Ectodermal cell (in vitro differentiated cells): ENCODE measurements at regions not wholly inside any gene's neighbourhood (a gene's known extent, or its start where the extent isn't known, plus 50 kb on each side); places are given as distances from the start of the nearest gene placed in this dataset.
"Not testable (repeated sequence)": the region's sequence is repeated elsewhere in the genome, so short reads cannot be mapped to it uniquely, and the experiment has no call there.

Source experiments
- H3K27ac ChIP-seq: 2 replicates; pipeline ENCODE4 v1.7.0; 2013; ENCODE audit warnings: mild to moderate bottlenecking, low read depth, low read length; ENCODE audit not compliant: insufficient read depth, poor library complexity, severe bottlenecking
- H3K27me3 ChIP-seq: 2 replicates; pipeline ENCODE4 v1.7.0; 2013; ENCODE audit warnings: mild to moderate bottlenecking, low read length; ENCODE audit not compliant: insufficient read depth, control insufficient read depth, poor library complexity, severe bottlenecking
- H3K36me3 ChIP-seq: one replicate; pipeline ENCODE4 v1.7.0; 2013; ENCODE audit warnings: low read length; ENCODE audit not compliant: control insufficient read depth, insufficient read depth
- H3K4me1 ChIP-seq: one replicate; pipeline ENCODE4 v1.7.0; 2013; ENCODE audit warnings: low read length; ENCODE audit not compliant: control insufficient read depth, insufficient read depth
- H3K4me3 ChIP-seq: 2 replicates; pipeline ENCODE4 v1.7.0; 2013; ENCODE audit warnings: low read depth, low read length, control low read depth; ENCODE audit not compliant: insufficient read depth
- H3K9me3 ChIP-seq: 2 replicates; pipeline ENCODE4 v1.7.0; 2013; ENCODE audit warnings: mild to moderate bottlenecking, low read length, moderate library complexity; ENCODE audit not compliant: control insufficient read depth
- WGBS, 2 experiments: methylation state at CpG; one replicate each; pipeline ENCODE4 v1.1.7; 2013; ENCODE audit warnings: missing lambda C conversion rate in 2 of 2; 5-methylcytosine and 5-hydroxymethylcytosine counted together

DNA sequence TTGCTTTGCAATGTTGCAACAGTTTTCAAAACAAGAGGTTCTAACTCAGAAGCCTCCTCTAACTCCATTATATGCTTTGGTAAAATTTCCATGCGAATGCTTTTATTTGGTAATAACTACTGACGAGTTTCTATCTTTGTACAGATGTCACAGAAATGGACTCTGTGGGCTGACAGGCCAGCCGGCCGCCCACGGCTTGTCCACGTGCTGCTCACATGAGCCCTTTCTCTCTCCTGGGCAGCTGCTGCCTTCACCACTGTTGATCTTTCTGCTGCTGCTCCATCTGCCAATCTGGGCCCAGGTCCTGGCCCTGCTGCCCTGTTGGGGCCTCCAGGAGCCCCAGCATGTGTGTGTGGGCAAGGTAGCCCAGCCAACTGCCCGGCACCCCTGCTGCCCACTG lies 168.2 kb upstream of the TMEM132C start:
- H3K9me3 ChIP-seq = no peaks in the 10 kb centered on the region
- no peaks in the 10 kb centered on the region for H3K36me3 ChIP-seq
- WGBS, 2 experiments = 91 to 97% methylated on average over 7 of the region's 7 CpGs
- no peaks in the 10 kb centered on the region for H3K4me1 ChIP-seq
- H3K27me3 ChIP-seq = no peaks in the 10 kb centered on the region
- no peak overlapping the region for H3K27ac ChIP-seq
- no peak overlapping the region for H3K4me3 ChIP-seq

DNA sequence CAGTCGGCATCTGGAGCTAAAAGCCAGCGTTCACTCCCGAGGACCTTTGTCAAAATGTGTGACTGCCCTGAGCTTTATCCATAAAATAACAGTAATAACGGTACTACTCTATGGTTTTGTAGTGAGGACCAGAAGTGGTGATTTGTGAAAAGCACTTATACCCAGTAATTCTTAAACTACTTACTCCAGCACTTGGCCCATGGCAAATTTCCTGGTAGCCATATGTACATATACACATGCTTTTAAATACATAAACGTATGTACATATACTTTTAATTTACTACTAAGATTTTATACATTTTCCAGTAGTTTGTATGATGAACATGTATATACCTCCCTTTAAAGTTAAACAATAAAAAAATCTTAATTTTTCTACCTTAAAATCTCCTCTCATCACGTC lies 163.8 kb upstream of the TMEM132C start:
- Histone ChIP-seq H3K4me1 (no peaks in the 10 kb centered on the region), H3K9me3 (no peaks in the 10 kb centered on the region), H3K27ac (no peak overlapping the region), H3K27me3 (no peaks in the 10 kb centered on the region), H3K4me3 (no peak overlapping the region), H3K36me3 (no peaks in the 10 kb centered on the region)
- 95 to 96% methylated on average over 4 of the region's 6 CpGs for WGBS, 2 experiments

DNA sequence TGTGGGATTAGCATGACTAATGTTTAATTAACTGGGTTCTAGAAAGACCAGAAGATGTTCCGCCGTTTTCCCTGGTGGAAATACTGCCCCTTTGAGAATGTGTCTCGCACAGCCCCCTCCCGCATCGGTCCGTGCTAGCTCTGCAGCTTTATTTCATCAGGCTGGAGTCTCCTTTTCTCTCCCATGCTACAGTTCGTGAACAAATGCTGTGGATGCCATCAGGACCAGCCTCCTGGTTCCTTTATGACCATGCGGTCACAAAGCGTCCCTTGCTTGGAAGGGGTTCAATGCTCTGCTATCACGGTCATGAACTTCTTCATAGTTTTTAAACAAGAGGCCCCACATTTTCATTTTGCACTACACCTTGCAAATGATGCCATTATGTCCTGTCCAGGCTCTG lies 157.7 kb upstream of the TMEM132C start:
- H3K27ac ChIP-seq = no peak overlapping the region
- WGBS, 2 experiments = 93 to 97% methylated on average over 10 of the region's 10 CpGs
- no peaks in the 10 kb centered on the region for H3K9me3 ChIP-seq
- H3K36me3 ChIP-seq = no peaks in the 10 kb centered on the region
- H3K4me3 ChIP-seq = no peak overlapping the region
- H3K4me1 ChIP-seq = peaks cover 3% of the 10 kb centered on the region
- H3K27me3 ChIP-seq = no peaks in the 10 kb centered on the region

DNA sequence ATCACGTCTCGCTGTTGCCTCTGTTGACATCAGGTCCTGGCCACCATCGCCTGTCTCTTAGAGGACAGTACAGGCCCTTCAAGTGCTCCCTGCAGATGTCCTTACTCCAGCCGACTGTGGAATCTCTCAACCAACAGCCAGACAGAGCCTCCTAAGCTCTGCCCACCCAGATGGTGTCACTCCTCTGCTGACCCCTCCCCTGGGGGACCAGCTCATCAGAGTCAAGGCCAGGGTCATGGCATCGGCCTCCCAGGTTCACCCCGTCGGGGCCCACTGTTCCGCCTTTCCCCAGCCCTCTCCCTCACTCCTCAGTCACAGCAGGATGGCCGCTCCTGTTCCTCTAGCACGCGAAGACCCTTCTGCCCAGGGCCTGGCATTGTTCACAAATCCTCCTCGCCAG lies 157.3 kb upstream of the TMEM132C start:
- 95% methylated on average over 12 of the region's 12 CpGs for WGBS, 2 experiments
- Histone ChIP-seq H3K4me3 (no peak overlapping the region), H3K9me3 (no peaks in the 10 kb centered on the region), H3K36me3 (no peaks in the 10 kb centered on the region), H3K27me3 (no peaks in the 10 kb centered on the region), H3K4me1 (peaks cover 3% of the 10 kb centered on the region), H3K27ac (no peak overlapping the region)

DNA sequence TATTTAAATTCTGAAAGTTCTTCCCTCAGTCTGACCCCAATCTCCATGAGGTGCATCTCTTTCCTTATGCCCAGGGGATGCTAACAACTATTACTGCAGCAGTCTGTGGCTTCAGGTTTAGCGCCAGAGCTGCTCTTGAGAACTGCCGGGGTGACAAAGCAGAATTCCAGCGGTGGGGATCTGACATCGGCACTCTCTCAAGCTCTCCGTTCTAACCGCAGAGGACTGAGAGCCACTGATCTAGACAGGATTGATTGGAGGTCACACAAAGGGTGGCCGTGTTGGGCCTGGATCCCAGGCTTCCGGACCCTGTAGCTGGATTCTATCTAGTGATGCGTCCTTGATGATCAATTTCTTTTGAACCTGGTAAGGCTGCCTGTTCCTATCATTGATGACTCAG lies 155.6 kb upstream of the TMEM132C start:
- H3K4me3 ChIP-seq = no peak overlapping the region
- H3K27me3 ChIP-seq = no peaks in the 10 kb centered on the region
- H3K4me1 ChIP-seq = peaks cover 3% of the 10 kb centered on the region
- no peaks in the 10 kb centered on the region for H3K9me3 ChIP-seq
- no peak overlapping the region for H3K27ac ChIP-seq
- WGBS, 2 experiments = 86 to 89% methylated on average over 9 of the region's 9 CpGs
- H3K36me3 ChIP-seq = no peaks in the 10 kb centered on the region

DNA sequence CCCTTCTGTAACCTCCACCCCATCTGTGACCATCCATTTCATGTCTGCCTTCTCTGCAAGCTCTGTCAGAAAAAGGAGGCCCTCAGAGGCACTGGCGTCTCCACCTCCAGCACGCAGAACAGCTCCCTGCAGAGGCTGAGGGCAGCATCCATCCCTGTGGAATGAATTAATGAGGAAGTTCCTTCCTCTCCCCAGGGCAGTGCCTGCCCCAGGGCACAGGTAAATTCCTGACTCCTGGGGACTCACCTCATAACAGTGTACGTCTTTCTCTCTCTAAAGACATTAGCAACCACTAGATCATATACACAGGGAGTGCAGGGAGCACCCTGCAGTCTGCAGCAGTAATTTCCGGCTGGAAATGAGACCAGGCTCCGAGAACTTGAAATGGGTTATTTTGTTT lies 155.0 kb upstream of the TMEM132C start:
- H3K4me3 ChIP-seq = no peak overlapping the region
- no peaks in the 10 kb centered on the region for H3K36me3 ChIP-seq
- H3K9me3 ChIP-seq = no peaks in the 10 kb centered on the region
- no peaks in the 10 kb centered on the region for H3K27me3 ChIP-seq
- H3K4me1 ChIP-seq = peaks cover 3% of the 10 kb centered on the region
- WGBS, 2 experiments = 54 to 60% methylated on average over 5 of the region's 5 CpGs
- no peak overlapping the region for H3K27ac ChIP-seq

DNA sequence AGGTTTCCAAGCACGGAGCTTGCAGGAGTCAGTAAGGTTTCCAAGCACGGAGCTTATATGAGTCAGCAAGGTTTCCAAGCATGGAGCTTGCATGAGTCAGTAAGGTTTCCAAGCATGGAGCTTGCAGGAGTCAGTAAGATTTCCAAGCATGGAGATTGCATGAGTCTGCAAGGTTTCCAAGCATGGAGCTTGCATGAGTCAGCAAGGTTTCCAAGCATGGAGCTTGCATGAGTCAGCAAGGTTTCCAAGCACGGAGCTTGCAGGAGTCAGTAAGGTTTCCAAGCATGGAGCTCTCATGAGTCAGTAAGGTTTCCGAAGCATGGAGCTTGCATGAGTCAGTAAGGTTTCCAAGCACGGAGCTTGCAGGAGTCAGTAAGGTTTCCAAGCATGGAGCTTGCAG lies 153.7 kb upstream of the TMEM132C start:
- H3K27ac ChIP-seq, H3K9me3 ChIP-seq, H3K4me1 ChIP-seq, H3K27me3 ChIP-seq, H3K36me3 ChIP-seq, H3K4me3 ChIP-seq: not testable (repeated sequence)
- 80 to 86% methylated on average over 5 of the region's 5 CpGs for WGBS, 2 experiments

DNA sequence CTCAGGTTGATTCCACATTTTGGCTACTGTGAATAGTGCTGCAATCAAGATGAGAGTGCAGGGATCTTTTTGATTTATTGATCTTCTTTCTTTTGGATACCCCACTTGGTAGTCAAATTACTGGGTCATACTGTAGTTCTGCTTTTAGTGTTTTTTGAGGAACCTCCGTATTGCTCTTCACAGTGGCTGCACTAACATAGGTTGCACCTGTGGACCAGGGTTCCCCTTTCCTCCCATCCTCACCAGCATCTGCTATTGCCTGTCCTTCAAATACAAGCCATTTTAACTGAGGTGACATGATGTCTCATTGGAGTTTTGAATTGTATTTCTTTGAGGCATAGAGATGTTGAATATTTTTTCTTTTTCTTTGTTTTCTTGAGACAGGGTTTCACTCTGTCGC lies 152.5 kb upstream of the TMEM132C start:
- Histone ChIP-seq H3K27ac (no peak overlapping the region), H3K9me3 (no peaks in the 10 kb centered on the region), H3K27me3 (no peaks in the 10 kb centered on the region), H3K36me3 (no peaks in the 10 kb centered on the region), H3K4me1 (peaks cover 3% of the 10 kb centered on the region), H3K4me3 (no peak overlapping the region)
- 95 to 97% methylated on average over 2 of the region's 2 CpGs for WGBS, 2 experiments

DNA sequence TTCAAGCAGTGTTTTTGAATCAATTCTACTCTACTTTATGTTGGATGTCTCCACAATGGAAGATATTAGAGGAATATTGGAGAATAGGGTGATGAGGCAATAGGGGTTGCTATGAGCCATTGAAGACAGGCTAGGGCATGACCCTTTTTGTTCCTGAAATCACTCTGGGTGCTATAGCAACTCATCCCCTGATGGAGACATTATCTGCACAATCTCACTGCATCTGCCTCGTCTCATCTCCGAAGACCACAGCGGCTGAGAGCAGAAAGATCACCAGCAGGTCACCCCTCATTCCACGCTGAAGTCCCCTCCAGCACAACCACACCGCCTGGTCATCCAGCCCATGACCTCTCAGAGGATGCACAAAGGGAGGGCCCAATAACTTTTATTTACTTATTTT lies 150.4 kb upstream of the TMEM132C start:
- no peaks in the 10 kb centered on the region for H3K27me3 ChIP-seq
- H3K36me3 ChIP-seq = no peaks in the 10 kb centered on the region
- H3K9me3 ChIP-seq = no peaks in the 10 kb centered on the region
- 97 to 98% methylated on average over 5 of the region's 5 CpGs for WGBS, 2 experiments
- no peak overlapping the region for H3K4me3 ChIP-seq
- peaks cover 3% of the 10 kb centered on the region for H3K4me1 ChIP-seq
- H3K27ac ChIP-seq = no peak overlapping the region

DNA sequence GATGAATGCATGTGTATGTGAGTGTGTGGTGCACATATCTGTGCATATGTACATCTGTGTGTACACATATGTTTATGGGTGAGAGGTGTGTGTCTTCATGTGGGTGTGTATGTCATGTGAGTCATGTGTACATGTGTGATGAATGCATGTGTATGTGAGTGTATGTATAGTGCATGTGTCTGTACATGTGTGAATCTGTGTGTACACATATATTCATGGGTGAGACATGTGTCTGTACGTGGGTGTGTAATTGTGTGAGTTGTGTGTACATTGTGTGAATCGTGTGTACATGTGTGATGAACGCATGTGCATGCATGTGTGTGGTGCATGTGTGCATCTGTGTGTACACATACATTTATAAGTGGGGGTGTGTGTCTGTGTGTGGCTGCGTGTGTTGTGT lies 146.9 kb upstream of the TMEM132C start:
- 93 to 94% methylated on average over 4 of the region's 4 CpGs for WGBS, 2 experiments

DNA sequence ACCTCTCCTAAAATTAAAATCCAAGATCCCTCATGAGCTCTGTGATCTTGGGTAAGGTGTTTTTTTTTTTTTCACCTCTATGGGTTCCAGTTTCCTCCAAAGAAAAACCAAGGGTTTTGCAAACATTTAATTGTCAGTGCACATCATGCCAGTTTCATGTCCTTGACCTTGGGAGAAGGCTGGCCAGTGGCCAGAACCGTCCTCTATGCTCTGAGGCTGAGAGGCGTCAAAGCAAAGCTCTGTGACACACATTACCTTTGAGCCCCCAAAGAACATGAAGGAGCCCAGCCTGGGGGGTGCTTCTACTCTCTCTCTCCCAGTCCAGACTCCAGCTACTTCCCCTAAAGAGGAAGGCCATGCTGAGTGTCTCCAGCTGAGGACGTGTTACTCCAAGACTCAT lies 145.5 kb upstream of the TMEM132C start:
- WGBS, 2 experiments = 81 to 84% methylated on average over 3 of the region's 3 CpGs
- Histone ChIP-seq H3K4me3 (no peak overlapping the region), H3K27ac (no peak overlapping the region), H3K9me3 (peaks cover 2% of the 10 kb centered on the region), H3K36me3 (no peaks in the 10 kb centered on the region), H3K27me3 (no peaks in the 10 kb centered on the region), H3K4me1 (no peaks in the 10 kb centered on the region)

More for the DNA sequence above, 146.9 kb upstream of the TMEM132C start:
- no peak overlapping the region for H3K4me3 ChIP-seq
- no peaks in the 10 kb centered on the region for H3K4me1 ChIP-seq
- peaks cover 2% of the 10 kb centered on the region for H3K9me3 ChIP-seq
- H3K27ac ChIP-seq = no peak overlapping the region
- no peaks in the 10 kb centered on the region for H3K27me3 ChIP-seq
- no peaks in the 10 kb centered on the region for H3K36me3 ChIP-seq
